ENCODE measurements at regions not wholly inside any gene's neighbourhood (a gene's known extent, or its start where the extent isn't known, plus 50 kb on each side); places are given as distances from the start of the nearest gene placed in this dataset.

DNA sequence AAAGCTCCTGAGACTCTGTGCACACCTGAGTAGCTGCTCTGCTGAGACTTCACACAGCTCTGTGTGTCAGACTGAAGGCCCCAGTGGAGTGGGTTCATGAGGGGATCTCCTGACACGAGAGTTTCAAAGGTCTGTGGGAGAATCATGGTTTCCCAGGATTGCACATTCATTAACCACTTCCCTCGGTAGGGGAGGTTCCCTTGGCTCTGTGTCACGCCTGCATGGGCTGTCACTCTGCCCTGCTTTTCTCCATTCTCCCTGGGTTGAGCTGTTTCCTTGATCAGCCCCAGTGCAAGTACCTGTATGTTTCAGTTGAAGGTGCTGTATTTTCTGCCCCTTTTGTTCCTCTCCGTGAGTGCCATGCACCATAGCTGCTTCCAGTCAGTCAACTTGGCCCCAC, 236.9 kb downstream of the EPM2A start:
- TF ChIP-seq RAD21 (IDR thresholded peaks at IDR 0.05 in 1 of 2, conservative IDR thresholded peaks at IDR 0.05 in 1 of 2; ENCODE audit: low read depth in 2 of 2, low read length in 2 of 2) (no peak), RXRA (IDR thresholded peaks at IDR 0.05; ENCODE audit: insufficient read depth, low read depth, low read length) (no peak), EZH2 (IDR thresholded peaks at IDR 0.05; ENCODE audit: low read depth, low read length, severe bottlenecking) (no peak), TCF12 (IDR thresholded peaks at IDR 0.05; ENCODE audit: low read depth, low read length) (no peak), POLR2A (IDR thresholded peaks at IDR 0.05; ENCODE audit: control extremely low read depth in 1 of 2, low read depth in 2 of 2, low read length in 2 of 2) (no peak)
- TF ChIP-seq, protein P1, sequence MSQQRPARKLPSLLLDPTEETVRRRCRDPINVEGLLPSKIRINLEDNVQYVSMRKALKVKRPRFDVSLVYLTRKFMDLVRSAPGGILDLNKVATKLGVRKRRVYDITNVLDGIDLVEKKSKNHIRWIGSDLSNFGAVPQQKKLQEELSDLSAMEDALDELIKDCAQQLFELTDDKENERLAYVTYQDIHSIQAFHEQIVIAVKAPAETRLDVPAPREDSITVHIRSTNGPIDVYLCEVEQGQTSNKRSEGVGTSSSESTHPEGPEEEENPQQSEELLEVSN (IDR thresholded peaks at IDR 0.05): no peak
- TF ChIP-seq, protein P2, sequence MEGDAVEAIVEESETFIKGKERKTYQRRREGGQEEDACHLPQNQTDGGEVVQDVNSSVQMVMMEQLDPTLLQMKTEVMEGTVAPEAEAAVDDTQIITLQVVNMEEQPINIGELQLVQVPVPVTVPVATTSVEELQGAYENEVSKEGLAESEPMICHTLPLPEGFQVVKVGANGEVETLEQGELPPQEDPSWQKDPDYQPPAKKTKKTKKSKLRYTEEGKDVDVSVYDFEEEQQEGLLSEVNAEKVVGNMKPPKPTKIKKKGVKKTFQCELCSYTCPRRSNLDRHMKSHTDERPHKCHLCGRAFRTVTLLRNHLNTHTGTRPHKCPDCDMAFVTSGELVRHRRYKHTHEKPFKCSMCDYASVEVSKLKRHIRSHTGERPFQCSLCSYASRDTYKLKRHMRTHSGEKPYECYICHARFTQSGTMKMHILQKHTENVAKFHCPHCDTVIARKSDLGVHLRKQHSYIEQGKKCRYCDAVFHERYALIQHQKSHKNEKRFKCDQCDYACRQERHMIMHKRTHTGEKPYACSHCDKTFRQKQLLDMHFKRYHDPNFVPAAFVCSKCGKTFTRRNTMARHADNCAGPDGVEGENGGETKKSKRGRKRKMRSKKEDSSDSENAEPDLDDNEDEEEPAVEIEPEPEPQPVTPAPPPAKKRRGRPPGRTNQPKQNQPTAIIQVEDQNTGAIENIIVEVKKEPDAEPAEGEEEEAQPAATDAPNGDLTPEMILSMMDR (IDR thresholded peaks at IDR 0.05; ENCODE audit: control extremely low read depth in 1 of 3, insufficient read depth in 1 of 3, low read depth in 1 of 3, low read length in 3 of 3): no peak

Data from H1 (cell line).